Activated B cell treated with CpG ODN at 0.5 μM for 24 hours (primary cell): ENCODE measurements at regions not wholly inside any gene's neighbourhood (a gene's known extent, or its start where the extent isn't known, plus 50 kb on each side); places are given as distances from the start of the nearest gene placed in this dataset.

Source experiments
- ATAC-seq: fragments of 200-7000 bp; cut with Tn5 transposase; one replicate; pipeline ENCODE4 v1.10.0; 2021; ENCODE audit warnings: low read depth, mild to moderate bottlenecking, moderate library complexity
- CTCF ChIA-PET: fragments of 350-600 bp; sonication (Branson Sonifier 250); formaldehyde crosslinking; loops from one replicate; lab custom pipeline; 2021; ENCODE audit warnings: antibody characterized with exemption; lab: Charles Lee
- POLR2A ChIA-PET: fragments of 350-600 bp; sonication (Branson Sonifier 250); formaldehyde crosslinking; loops from one replicate; lab custom pipeline; 2021; ENCODE audit warnings: antibody characterized with exemption; lab: Charles Lee
- DNase-seq: peaks from one replicate; pipeline ENCODE4 v3.0.0; 2022
- H3K27ac Mint-ChIP-seq: one replicate; pipeline ENCODE4 v1.8.0; 2020; ENCODE audit warnings: mixed read lengths
- H3K27me3 Mint-ChIP-seq: one replicate; pipeline ENCODE4 v1.8.0; 2021; ENCODE audit warnings: mixed read lengths
- H3K36me3 Mint-ChIP-seq: one replicate; pipeline ENCODE4 v1.8.0; 2021; ENCODE audit warnings: low read depth, mixed read lengths
- H3K4me1 Mint-ChIP-seq: one replicate; pipeline ENCODE4 v1.8.0; 2021; ENCODE audit warnings: mixed read lengths
- H3K4me3 Mint-ChIP-seq: one replicate; pipeline ENCODE4 v1.8.0; 2020; ENCODE audit warnings: mild to moderate bottlenecking, mixed read lengths
- H3K9me3 Mint-ChIP-seq: one replicate; pipeline ENCODE4 v1.8.0; 2020; ENCODE audit warnings: mixed read lengths
- intact Hi-C: fragments of 100-400 bp; cut with micrococcal nuclease; formaldehyde crosslinking; loops from one replicate; pipeline ENCODE4 v1.15.1; 2024
- TF ChIP-seq, protein P1 (sequence below): fragments of 200-600 bp; IDR thresholded peaks from one replicate; pipeline ENCODE4 v1.8.0; 2022; ENCODE audit warnings: antibody characterized with exemption, mild to moderate bottlenecking

DNA sequence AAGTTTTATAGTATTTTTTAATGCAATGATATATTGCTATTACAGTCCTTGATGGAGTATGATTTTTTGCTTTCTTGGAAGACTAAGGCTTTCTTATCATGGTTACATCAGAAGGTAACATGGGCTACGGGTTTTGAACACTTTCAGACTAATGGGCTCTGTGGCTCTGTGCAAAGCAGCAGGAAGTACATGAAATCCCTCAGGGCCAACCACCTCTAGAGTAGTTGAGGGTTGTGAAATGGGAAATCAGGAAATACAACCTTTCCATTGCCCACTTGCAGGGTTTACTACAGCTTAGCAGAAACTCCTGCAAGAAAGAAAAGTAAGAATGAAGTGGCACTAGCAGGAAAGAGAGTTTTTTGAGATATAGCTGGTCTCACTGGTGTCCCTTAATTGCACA is 853.5 kb downstream of the KCNMA1 start:
- Mint-ChIP-seq H3K27ac (no peak overlapping the region), H3K27me3 (peaks cover 3% of the 10 kb centered on the region), H3K4me1 (peaks cover 2% of the 10 kb centered on the region), H3K4me3 (no peak overlapping the region), H3K36me3 (no peaks in the 10 kb centered on the region), H3K9me3 (peaks cover 3% of the 10 kb centered on the region)
- POLR2A ChIA-PET: no interaction called here
- intact Hi-C loops: no loop called here
- DNase-seq (no peak), ATAC-seq (no peak)
- CTCF ChIA-PET: no interaction called here
- TF ChIP-seq, protein P1, sequence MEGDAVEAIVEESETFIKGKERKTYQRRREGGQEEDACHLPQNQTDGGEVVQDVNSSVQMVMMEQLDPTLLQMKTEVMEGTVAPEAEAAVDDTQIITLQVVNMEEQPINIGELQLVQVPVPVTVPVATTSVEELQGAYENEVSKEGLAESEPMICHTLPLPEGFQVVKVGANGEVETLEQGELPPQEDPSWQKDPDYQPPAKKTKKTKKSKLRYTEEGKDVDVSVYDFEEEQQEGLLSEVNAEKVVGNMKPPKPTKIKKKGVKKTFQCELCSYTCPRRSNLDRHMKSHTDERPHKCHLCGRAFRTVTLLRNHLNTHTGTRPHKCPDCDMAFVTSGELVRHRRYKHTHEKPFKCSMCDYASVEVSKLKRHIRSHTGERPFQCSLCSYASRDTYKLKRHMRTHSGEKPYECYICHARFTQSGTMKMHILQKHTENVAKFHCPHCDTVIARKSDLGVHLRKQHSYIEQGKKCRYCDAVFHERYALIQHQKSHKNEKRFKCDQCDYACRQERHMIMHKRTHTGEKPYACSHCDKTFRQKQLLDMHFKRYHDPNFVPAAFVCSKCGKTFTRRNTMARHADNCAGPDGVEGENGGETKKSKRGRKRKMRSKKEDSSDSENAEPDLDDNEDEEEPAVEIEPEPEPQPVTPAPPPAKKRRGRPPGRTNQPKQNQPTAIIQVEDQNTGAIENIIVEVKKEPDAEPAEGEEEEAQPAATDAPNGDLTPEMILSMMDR: no peak

GRCh38 chr10:76779796-76780301 is 857.8 kb downstream of the KCNMA1 start:
- Mint-ChIP-seq H3K27ac (no peak overlapping the region), H3K4me3 (no peak overlapping the region), H3K9me3 (peaks cover 11% of the 10 kb centered on the region), H3K27me3 (peaks cover 3% of the 10 kb centered on the region), H3K36me3 (no peaks in the 10 kb centered on the region), H3K4me1 (peaks cover 2% of the 10 kb centered on the region)
- intact Hi-C loops: no loop called here
- POLR2A ChIA-PET: no interaction called here
- TF ChIP-seq, protein P1: no peak
- CTCF ChIA-PET: no interaction called here
- ATAC-seq: no peak
- DNase-seq: no peak

- H3K4me3 Mint-ChIP-seq: no peak overlapping the region
- DNase-seq: no peak
- TF ChIP-seq, protein P1: no peak
- H3K9me3 Mint-ChIP-seq: peaks cover 11% of the 10 kb centered on the region
- ChIA-PET POLR2A (no interaction called here), CTCF (no interaction called here)
- peaks cover 2% of the 10 kb centered on the region for H3K4me1 Mint-ChIP-seq
- peaks cover 3% of the 10 kb centered on the region for H3K27me3 Mint-ChIP-seq
- H3K36me3 Mint-ChIP-seq: no peaks in the 10 kb centered on the region
- no peak overlapping the region for H3K27ac Mint-ChIP-seq
- intact Hi-C loops: no loop called here
- no peak for ATAC-seq
Measured at GRCh38 chr10:76778914-76779795, 858.5 kb downstream of the KCNMA1 start.

DNA sequence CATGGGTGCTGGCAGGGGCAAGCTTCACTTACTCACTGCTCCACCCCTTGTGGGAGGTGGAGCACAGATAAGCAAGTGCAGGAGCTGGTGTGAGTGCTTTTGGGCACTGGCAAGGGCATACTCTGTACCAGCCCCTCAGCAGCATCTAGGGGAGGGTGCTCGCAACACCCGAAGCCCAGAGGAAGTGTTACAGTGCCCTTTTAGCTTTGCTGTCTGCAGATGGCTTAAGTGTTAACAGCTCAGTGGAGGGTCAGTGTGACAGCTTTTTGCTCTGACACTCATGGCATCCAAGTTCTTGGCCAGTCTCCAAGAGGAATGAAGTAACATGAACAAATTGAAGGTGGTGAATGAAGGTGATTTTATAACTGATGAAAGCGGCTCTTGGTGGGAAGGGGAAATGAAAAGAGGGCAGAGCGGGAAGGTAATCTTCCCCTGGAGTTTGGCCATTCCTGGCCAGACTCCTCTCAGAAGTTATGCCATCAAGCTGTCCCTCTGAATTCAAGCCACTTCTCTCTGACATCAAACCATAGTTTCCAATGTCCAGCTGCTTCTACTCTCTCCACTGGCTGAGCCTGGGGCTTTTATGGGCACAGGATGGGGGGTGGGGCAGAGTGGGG is 862.5 kb downstream of the KCNMA1 start:
- no peak overlapping the region for H3K27ac Mint-ChIP-seq
- no peak for DNase-seq
- TF ChIP-seq, protein P1: no peak
- peaks cover 7% of the 10 kb centered on the region for H3K9me3 Mint-ChIP-seq
- no peaks in the 10 kb centered on the region for H3K27me3 Mint-ChIP-seq
- intact Hi-C loops: no loop called here
- ATAC-seq: no peak
- ChIA-PET CTCF (no interaction called here), POLR2A (no interaction called here)
- H3K4me1 Mint-ChIP-seq: no peaks in the 10 kb centered on the region
- H3K4me3 Mint-ChIP-seq: no peak overlapping the region
- H3K36me3 Mint-ChIP-seq: no peaks in the 10 kb centered on the region

DNA sequence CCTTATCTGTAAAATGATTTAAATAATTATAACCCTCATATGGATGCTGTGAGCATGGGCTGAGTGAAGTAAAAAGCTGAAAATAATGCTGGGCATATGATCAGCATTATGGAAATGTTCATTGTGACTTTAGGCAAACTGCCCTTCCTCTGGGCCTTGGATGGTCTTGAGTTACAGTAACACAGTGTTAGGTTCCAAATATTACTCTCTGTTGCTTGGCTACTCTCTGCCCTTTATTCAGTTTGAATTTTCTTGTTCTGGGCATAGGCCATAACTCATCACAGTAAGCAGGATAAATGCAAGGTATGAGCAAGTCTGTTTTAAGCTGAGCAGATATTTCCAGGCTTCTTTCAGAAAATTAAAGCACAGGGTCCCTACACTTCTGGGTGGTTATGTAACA is 868.0 kb downstream of the KCNMA1 start:
- Mint-ChIP-seq H3K27me3 (no peaks in the 10 kb centered on the region), H3K9me3 (no peaks in the 10 kb centered on the region), H3K27ac (no peak overlapping the region), H3K36me3 (no peaks in the 10 kb centered on the region), H3K4me3 (no peak overlapping the region), H3K4me1 (no peaks in the 10 kb centered on the region)
- ATAC-seq (no peak), DNase-seq (no peak)
- TF ChIP-seq, protein P1: no peak
- intact Hi-C loops: no loop called here
- CTCF ChIA-PET: no interaction called here
- POLR2A ChIA-PET: no interaction called here
